ENCODE measurements at regions not wholly inside any gene's neighbourhood (a gene's known extent, or its start where the extent isn't known, plus 50 kb on each side); places are given as distances from the start of the nearest gene placed in this dataset.

DNA sequence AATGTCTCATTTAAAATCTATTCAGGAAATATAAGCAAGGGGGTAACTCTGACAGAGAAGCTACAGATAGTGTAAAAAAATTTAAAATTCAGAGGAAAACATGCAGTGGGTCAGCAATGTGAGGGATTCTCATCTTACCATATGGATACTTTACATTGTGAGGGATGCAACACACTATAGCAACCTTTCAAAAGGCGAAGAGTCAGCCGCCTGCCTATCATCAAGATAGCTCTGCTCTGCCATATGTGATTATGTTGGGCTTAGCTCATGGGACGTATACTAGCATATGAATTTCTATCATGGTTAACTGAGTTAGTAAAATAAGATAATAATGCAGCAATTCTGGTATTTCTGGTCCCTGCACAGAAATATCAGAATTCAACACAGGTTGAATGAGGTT lies 130.9 kb downstream of the MAP3K7 start:
- ATAC-seq (ENCODE audit: insufficient read depth, low FRiP score), result no peak
- Histone ChIP-seq H3K27ac (ENCODE audit: low read depth in 1 of 2, low read length in 1 of 2) (no peak overlapping the region), H3K9me3 (ENCODE audit: control insufficient read depth in 4 of 4, insufficient read depth in 3 of 4, low read length in 3 of 4) (no peaks in the 10 kb centered on the region), H3K9ac (ENCODE audit: insufficient read depth in 1 of 2, low read length in 2 of 2) (no peak overlapping the region), H3K36me3 (ENCODE audit: control insufficient read depth in 4 of 4, insufficient read depth in 4 of 4, low read length in 4 of 4) (no peaks in the 10 kb centered on the region), H3K4me3 (no peak overlapping the region), H3K27me3 (ENCODE audit: control insufficient read depth in 3 of 3, insufficient read depth in 3 of 3, low read length in 2 of 3) (no peaks in the 10 kb centered on the region), H3K4me1 (ENCODE audit: control insufficient read depth in 5 of 5, insufficient read depth in 5 of 5, low read length in 5 of 5) (no peaks in the 10 kb centered on the region)
- TF ChIP-seq, protein P1, sequence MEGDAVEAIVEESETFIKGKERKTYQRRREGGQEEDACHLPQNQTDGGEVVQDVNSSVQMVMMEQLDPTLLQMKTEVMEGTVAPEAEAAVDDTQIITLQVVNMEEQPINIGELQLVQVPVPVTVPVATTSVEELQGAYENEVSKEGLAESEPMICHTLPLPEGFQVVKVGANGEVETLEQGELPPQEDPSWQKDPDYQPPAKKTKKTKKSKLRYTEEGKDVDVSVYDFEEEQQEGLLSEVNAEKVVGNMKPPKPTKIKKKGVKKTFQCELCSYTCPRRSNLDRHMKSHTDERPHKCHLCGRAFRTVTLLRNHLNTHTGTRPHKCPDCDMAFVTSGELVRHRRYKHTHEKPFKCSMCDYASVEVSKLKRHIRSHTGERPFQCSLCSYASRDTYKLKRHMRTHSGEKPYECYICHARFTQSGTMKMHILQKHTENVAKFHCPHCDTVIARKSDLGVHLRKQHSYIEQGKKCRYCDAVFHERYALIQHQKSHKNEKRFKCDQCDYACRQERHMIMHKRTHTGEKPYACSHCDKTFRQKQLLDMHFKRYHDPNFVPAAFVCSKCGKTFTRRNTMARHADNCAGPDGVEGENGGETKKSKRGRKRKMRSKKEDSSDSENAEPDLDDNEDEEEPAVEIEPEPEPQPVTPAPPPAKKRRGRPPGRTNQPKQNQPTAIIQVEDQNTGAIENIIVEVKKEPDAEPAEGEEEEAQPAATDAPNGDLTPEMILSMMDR (IDR thresholded peaks at IDR 0.05; ENCODE audit: control extremely low read depth, extremely low read depth), result no peak
- 88 to 91% methylated on average over 3 of the region's 3 CpGs for WGBS, 2 donors
- DNase-seq, result no peak

DNA sequence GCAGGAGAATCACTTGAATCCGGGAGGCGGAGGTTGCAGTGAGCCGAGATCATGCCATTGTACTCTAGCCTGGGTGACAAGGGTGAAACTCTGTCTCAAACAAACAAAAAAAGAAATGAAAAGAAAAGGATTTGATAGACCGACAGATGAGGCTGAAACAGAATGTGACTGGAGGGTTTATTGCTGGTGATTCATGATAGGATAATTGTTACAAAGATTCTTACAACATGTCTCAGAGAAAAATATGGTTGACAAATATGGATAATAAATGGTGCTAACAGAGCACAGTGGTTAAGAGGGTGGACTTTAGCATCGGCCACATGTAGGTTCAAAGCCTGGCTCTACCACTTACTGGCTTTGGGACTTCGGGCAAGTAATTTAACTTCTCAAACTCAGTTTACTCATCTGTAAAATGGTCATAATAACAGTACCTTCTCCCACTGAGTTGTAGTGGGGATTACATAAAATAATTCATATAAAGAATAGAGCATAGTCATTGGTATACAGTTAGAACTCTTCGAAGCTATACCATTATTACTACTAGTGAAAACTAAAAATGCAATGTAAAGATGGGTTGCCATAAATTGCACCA lies 131.9 kb downstream of the MAP3K7 start:
- ATAC-seq (ENCODE audit: insufficient read depth, low FRiP score), result no peak
- Histone ChIP-seq H3K9ac (ENCODE audit: insufficient read depth in 1 of 2, low read length in 2 of 2) (no peak overlapping the region), H3K9me3 (ENCODE audit: control insufficient read depth in 4 of 4, insufficient read depth in 3 of 4, low read length in 3 of 4) (no peaks in the 10 kb centered on the region), H3K36me3 (ENCODE audit: control insufficient read depth in 4 of 4, insufficient read depth in 4 of 4, low read length in 4 of 4) (no peaks in the 10 kb centered on the region), H3K27ac (ENCODE audit: low read depth in 1 of 2, low read length in 1 of 2) (no peak overlapping the region), H3K4me1 (ENCODE audit: control insufficient read depth in 5 of 5, insufficient read depth in 5 of 5, low read length in 5 of 5) (no peaks in the 10 kb centered on the region), H3K4me3 (no peak overlapping the region), H3K27me3 (ENCODE audit: control insufficient read depth in 3 of 3, insufficient read depth in 3 of 3, low read length in 2 of 3) (no peaks in the 10 kb centered on the region)
- DNase-seq, result no peak
- 88 to 93% methylated on average over 7 of the region's 7 CpGs for WGBS, 2 donors
- TF ChIP-seq, protein P1 (IDR thresholded peaks at IDR 0.05; ENCODE audit: control extremely low read depth, extremely low read depth), result no peak

DNA sequence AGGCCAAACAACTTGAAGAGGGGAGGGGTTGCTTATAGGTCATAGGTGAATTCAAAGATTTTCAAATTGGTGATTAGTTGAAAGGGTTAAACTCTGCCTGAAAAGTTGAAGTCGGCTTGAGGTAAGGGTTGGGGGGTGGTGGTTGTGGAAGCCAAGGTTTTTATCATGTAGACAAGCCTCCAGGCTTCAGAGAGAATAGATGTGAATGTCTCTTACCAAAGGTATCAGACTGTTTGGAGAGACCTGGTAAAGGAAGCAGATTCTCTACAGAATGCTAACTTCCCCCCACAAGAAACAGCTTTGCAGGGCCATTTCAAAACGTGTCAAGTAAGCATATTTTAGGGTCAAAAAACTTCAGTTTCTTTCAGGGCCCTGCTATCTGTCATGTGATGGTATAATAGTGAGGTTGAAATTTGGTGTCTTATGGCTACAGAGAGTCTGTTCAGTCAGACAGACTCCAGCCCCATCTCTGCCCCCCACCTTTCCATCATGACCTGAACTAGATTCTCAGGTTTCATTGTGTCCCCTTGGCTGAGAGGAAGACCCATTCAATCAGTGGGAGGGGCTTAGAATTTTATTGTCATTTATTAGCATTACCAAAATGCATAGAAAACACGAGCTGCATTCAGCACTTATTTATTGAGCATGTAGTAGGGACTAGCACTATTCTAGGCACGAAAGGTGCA lies 136.5 kb downstream of the MAP3K7 start:
- no peak overlapping the region for H3K9ac ChIP-seq (ENCODE audit: insufficient read depth in 1 of 2, low read length in 2 of 2)
- H3K27me3 ChIP-seq (ENCODE audit: control insufficient read depth in 3 of 3, insufficient read depth in 3 of 3, low read length in 2 of 3), result no peaks in the 10 kb centered on the region
- DNase-seq (no peak), ATAC-seq (ENCODE audit: insufficient read depth, low FRiP score) (no peak)
- H3K36me3 ChIP-seq (ENCODE audit: control insufficient read depth in 4 of 4, insufficient read depth in 4 of 4, low read length in 4 of 4), result no peaks in the 10 kb centered on the region
- WGBS, 2 donors, result 55% methylated on average over 4 of the region's 4 CpGs
- H3K27ac ChIP-seq (ENCODE audit: low read depth in 1 of 2, low read length in 1 of 2), result no peak overlapping the region
- no peak overlapping the region for H3K4me3 ChIP-seq
- no peaks in the 10 kb centered on the region for H3K9me3 ChIP-seq (ENCODE audit: control insufficient read depth in 4 of 4, insufficient read depth in 3 of 4, low read length in 3 of 4)
- H3K4me1 ChIP-seq (ENCODE audit: control insufficient read depth in 5 of 5, insufficient read depth in 5 of 5, low read length in 5 of 5), result no peaks in the 10 kb centered on the region
- TF ChIP-seq, protein P1 (IDR thresholded peaks at IDR 0.05; ENCODE audit: control extremely low read depth, extremely low read depth), result no peak
